MM.1S (cell line): ENCODE measurements at regions not wholly inside any gene's neighbourhood (a gene's known extent, or its start where the extent isn't known, plus 50 kb on each side); places are given as distances from the start of the nearest gene placed in this dataset.

Experiments
- EZH2 ChIP-seq: fragments of 300-600 bp; sonication (generic); optimal IDR thresholded peaks from 2 replicates; pipeline ENCODE3; 2017; ENCODE audit warnings: low read depth, mild to moderate bottlenecking, antibody characterized with exemption, low read length, mixed read lengths
- EZH2phosphoT487 ChIP-seq: fragments of 300-600 bp; sonication (generic); IDR thresholded peaks from 2 replicates; pipeline ENCODE4 v1.6.1; 2018; ENCODE audit warnings: antibody characterized with exemption, low read length
- TF ChIP-seq, protein P1 (sequence below): fragments of 300-600 bp; sonication (generic); IDR thresholded peaks from 2 replicates; pipeline ENCODE4 v1.5.1; 2016; ENCODE audit warnings: antibody characterized with exemption, low read length, mixed read lengths

GRCh38 chr4:129468624-129469023, 372.7 kb downstream of the C4orf33 start:
- TF ChIP-seq, protein P1, sequence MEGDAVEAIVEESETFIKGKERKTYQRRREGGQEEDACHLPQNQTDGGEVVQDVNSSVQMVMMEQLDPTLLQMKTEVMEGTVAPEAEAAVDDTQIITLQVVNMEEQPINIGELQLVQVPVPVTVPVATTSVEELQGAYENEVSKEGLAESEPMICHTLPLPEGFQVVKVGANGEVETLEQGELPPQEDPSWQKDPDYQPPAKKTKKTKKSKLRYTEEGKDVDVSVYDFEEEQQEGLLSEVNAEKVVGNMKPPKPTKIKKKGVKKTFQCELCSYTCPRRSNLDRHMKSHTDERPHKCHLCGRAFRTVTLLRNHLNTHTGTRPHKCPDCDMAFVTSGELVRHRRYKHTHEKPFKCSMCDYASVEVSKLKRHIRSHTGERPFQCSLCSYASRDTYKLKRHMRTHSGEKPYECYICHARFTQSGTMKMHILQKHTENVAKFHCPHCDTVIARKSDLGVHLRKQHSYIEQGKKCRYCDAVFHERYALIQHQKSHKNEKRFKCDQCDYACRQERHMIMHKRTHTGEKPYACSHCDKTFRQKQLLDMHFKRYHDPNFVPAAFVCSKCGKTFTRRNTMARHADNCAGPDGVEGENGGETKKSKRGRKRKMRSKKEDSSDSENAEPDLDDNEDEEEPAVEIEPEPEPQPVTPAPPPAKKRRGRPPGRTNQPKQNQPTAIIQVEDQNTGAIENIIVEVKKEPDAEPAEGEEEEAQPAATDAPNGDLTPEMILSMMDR = no peak
- TF ChIP-seq EZH2 = no peak
- TF ChIP-seq EZH2phosphoT487 = no peak
